Gastroesophageal sphincter (tissue), 3 donors: ENCODE measurements at regions not wholly inside any gene's neighbourhood (a gene's known extent, or its start where the extent isn't known, plus 50 kb on each side); places are given as distances from the start of the nearest gene placed in this dataset.

Experiments
- EP300 ChIP-seq: sonication (generic); formaldehyde crosslinking; IDR thresholded peaks from one replicate; pipeline ENCODE4 v1.6.1; 2017; ENCODE audit warnings: antibody characterized with exemption, mild to moderate bottlenecking
- POLR2A ChIP-seq, 2 donors: fragments of 450-650 bp; IDR thresholded peaks; one replicate each; pipeline ENCODE4 v1.6.1; 2017; ENCODE audit warnings: antibody characterized with exemption in 2 of 2, mild to moderate bottlenecking in 2 of 2, moderate library complexity in 1 of 2
- TF ChIP-seq, protein P1 (sequence below), 4 experiments: fragments of 200-600 bp in 2 of 4; fragments of 450-650 bp in 2 of 4; sonication (generic) in 1 of 4; IDR thresholded peaks; one replicate each; pipeline ENCODE4 v1.5.1; 2017 to 2019; ENCODE audit warnings: antibody characterized with exemption in 4 of 4, mild to moderate bottlenecking in 2 of 4, moderate library complexity in 2 of 4

GRCh38 chr16:62383941-62384340, 347.7 kb upstream of the CDH8 start:
- no peak for TF ChIP-seq POLR2A (IDR thresholded peaks at IDR 0.05)
- TF ChIP-seq, protein P1, sequence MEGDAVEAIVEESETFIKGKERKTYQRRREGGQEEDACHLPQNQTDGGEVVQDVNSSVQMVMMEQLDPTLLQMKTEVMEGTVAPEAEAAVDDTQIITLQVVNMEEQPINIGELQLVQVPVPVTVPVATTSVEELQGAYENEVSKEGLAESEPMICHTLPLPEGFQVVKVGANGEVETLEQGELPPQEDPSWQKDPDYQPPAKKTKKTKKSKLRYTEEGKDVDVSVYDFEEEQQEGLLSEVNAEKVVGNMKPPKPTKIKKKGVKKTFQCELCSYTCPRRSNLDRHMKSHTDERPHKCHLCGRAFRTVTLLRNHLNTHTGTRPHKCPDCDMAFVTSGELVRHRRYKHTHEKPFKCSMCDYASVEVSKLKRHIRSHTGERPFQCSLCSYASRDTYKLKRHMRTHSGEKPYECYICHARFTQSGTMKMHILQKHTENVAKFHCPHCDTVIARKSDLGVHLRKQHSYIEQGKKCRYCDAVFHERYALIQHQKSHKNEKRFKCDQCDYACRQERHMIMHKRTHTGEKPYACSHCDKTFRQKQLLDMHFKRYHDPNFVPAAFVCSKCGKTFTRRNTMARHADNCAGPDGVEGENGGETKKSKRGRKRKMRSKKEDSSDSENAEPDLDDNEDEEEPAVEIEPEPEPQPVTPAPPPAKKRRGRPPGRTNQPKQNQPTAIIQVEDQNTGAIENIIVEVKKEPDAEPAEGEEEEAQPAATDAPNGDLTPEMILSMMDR (IDR thresholded peaks at IDR 0.05): no peak
- TF ChIP-seq EP300: no peak
